ENCODE measurements at regions not wholly inside any gene's neighbourhood (a gene's known extent, or its start where the extent isn't known, plus 50 kb on each side); places are given as distances from the start of the nearest gene placed in this dataset.

DNA sequence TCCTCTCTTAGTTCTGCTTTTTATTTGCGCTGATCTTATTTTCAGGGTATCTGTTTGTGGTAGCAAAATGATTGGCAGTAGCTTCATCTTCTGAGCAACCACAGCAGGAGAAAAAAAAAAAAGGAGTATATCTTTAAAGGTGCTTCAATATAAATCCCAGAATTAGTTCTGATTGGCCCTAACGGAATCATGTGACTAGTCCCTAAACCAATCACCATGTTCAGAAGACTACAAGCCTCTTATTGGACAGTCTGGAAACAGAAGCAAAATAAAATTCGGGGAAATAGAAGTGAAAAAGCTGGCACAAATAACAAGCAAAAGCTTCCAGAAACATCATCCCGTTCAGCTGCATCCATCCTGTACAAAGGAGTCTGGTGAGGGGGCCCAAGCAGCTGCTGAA lies 49.9 kb upstream of the PTPRO start:
- Mint-ChIP-seq H3K27me3 (peaks cover 38% of the 10 kb centered on the region), H3K36me3 (ENCODE audit: low read depth) (peaks cover 4% of the 10 kb centered on the region), H3K4me3 (peak overlapping the region; percentile 36), H3K4me1 (no peaks in the 10 kb centered on the region), H3K27ac (no peak overlapping the region)
- ATAC-seq (no peak), DNase-seq (no peak)
- no peaks in the 10 kb centered on the region for H3K9me3 ChIP-seq (ENCODE audit: control insufficient read depth, low read length, poor library complexity, severe bottlenecking)
